CD4-positive, alpha-beta T cell treated with Interleukin-15 for 4 hours (primary cell): ENCODE measurements at regions not wholly inside any gene's neighbourhood (a gene's known extent, or its start where the extent isn't known, plus 50 kb on each side); places are given as distances from the start of the nearest gene placed in this dataset.

Experiments
- DNase-seq: peaks from one replicate; pipeline ENCODE4 v3.0.0-alpha.2; 2020; ENCODE audit warnings: low spot score

GRCh38 chr5:165559645-165560044 is 2054.2 kb downstream of the MAT2B start:
- no peak for DNase-seq

- no peak for DNase-seq
Observed at GRCh38 chr5:165560648-165561047, 2055.2 kb downstream of the MAT2B start.

GRCh38 chr5:165565911-165566310 is 2060.5 kb downstream of the MAT2B start:
- DNase-seq, result no peak

GRCh38 chr5:165569551-165569950 is 2064.1 kb downstream of the MAT2B start:
- DNase-seq, result no peak

- DNase-seq, result no peak
Observed at GRCh38 chr5:165573445-165573844, 2068.0 kb downstream of the MAT2B start.

- no peak for DNase-seq
Observed at GRCh38 chr5:165574100-165574499, 2068.7 kb downstream of the MAT2B start.

- DNase-seq, result no peak
Observed at GRCh38 chr5:165576678-165577275, 2071.4 kb downstream of the MAT2B start.

- DNase-seq, result no peak
Observed at GRCh38 chr5:165579911-165580310, 2074.5 kb downstream of the MAT2B start.

- DNase-seq, result no peak
Observed at GRCh38 chr5:165594693-165595092, 2089.3 kb downstream of the MAT2B start.

- no peak for DNase-seq
Observed at GRCh38 chr5:165602529-165602928, 2097.1 kb downstream of the MAT2B start.

GRCh38 chr5:165607026-165607425 is 2101.6 kb downstream of the MAT2B start:
- no peak for DNase-seq

- DNase-seq, result no peak
Observed at GRCh38 chr5:165609871-165610270, 2104.5 kb downstream of the MAT2B start.

GRCh38 chr5:165616490-165617405 is 2111.3 kb downstream of the MAT2B start:
- DNase-seq, result no peak

- DNase-seq, result no peak
Observed at GRCh38 chr5:165617491-165617890, 2112.1 kb downstream of the MAT2B start.

GRCh38 chr5:165620394-165620793 is 2115.0 kb downstream of the MAT2B start:
- no peak for DNase-seq

GRCh38 chr5:165622864-165623536 is 2117.6 kb downstream of the MAT2B start:
- no peak for DNase-seq

- no peak for DNase-seq
Observed at GRCh38 chr5:165624166-165624946, 2118.9 kb downstream of the MAT2B start.

GRCh38 chr5:165626161-165626560 is 2120.7 kb downstream of the MAT2B start:
- no peak for DNase-seq

- DNase-seq, result no peak
Observed at GRCh38 chr5:165627548-165628170, 2122.2 kb downstream of the MAT2B start.

GRCh38 chr5:165630261-165630778 is 2124.9 kb downstream of the MAT2B start:
- DNase-seq, result peak; percentile 1

- no peak for DNase-seq
Observed at GRCh38 chr5:165631235-165631634, 2125.8 kb downstream of the MAT2B start.
